ENCODE measurements at regions not wholly inside any gene's neighbourhood (a gene's known extent, or its start where the extent isn't known, plus 50 kb on each side); places are given as distances from the start of the nearest gene placed in this dataset.

- DNase-seq (ENCODE audit: low read depth): no peak
Observed at GRCh38 chr2:37866171-37866934, 58.7 kb upstream of the RMDN2 start.

- no peak for DNase-seq (ENCODE audit: low read depth)
Observed at GRCh38 chr2:37867166-37867565, 57.9 kb upstream of the RMDN2 start.

- no peak for DNase-seq (ENCODE audit: low read depth)
Observed at GRCh38 chr2:37868866-37869265, 56.2 kb upstream of the RMDN2 start.

GRCh38 chr2:37869304-37869703, 55.8 kb upstream of the RMDN2 start:
- DNase-seq (ENCODE audit: low read depth): no peak

- DNase-seq (ENCODE audit: low read depth): no peak
Observed at GRCh38 chr2:37869771-37870170, 55.3 kb upstream of the RMDN2 start.

GRCh38 chr2:37870829-37871228, 54.3 kb upstream of the RMDN2 start:
- DNase-seq (ENCODE audit: low read depth): no peak

- no peak for DNase-seq (ENCODE audit: low read depth)
Observed at GRCh38 chr2:37871456-37872191, 53.5 kb upstream of the RMDN2 start.

- no peak for DNase-seq (ENCODE audit: low read depth)
Observed at GRCh38 chr2:37872192-37872750, 52.8 kb upstream of the RMDN2 start.

- DNase-seq (ENCODE audit: low read depth): no peak
Observed at GRCh38 chr2:37873229-37873628, 51.9 kb upstream of the RMDN2 start.

GRCh38 chr2:37873749-37874330, 51.2 kb upstream of the RMDN2 start:
- DNase-seq (ENCODE audit: low read depth): no peak

- no peak for DNase-seq (ENCODE audit: low read depth)
Observed at GRCh38 chr2:37874470-37874869, 50.6 kb upstream of the RMDN2 start.
